ENCODE measurements at regions not wholly inside any gene's neighbourhood (a gene's known extent, or its start where the extent isn't known, plus 50 kb on each side); places are given as distances from the start of the nearest gene placed in this dataset.
"Not testable (repeated sequence)": the region's sequence is repeated elsewhere in the genome, so short reads cannot be mapped to it uniquely, and the experiment has no call there.

DNA sequence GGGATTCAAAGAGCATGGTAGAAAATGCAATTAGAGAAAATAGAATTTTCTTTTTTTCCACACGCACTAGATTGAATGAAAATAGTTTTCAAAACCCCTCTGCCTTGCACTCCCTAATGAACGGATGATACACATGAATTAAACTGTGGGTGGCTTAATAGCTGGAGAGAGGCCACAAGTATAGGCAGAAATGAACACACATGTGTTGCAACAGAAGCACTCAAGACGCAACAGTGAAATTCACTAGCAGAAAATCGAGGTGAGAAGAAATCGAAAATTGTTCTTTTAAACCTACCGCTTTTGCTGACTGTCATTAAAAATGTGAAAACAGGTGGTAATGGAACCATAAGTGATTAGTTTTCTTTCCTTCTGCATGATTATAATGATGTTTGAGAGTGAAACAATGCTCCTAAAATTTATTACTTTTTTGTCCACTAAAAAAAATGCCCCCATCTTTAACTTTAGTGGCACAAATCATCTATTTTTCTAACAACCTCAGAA lies 59.3 kb upstream of the GPCPD1 start:
- TF ChIP-seq GATA1 (IDR thresholded peaks at IDR 0.05; ENCODE audit: low read depth, low read length) (no peak), POLR2A (IDR thresholded peaks at IDR 0.05; ENCODE audit: low read length) (no peak)
- DNase-seq, result no peak

DNA sequence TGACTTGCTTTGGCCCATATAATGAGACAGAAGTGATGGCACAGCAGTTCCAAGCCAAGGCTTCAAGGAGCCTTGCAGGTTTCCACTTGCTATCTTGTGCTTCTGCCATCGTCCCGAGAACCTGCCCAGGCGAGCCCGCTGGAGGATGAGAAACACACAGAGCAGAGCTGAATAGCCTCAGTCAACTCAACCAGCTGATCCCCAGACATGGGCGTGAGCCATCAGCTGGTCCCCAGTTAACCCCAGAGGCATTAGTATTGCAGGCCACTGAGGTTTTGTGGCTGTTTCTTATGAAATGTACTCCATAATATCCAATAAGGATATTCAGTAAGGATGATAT lies 57.7 kb upstream of the GPCPD1 start:
- DNase-seq, result no peak
- TF ChIP-seq GATA1 (IDR thresholded peaks at IDR 0.05; ENCODE audit: low read depth, low read length) (no peak), POLR2A (IDR thresholded peaks at IDR 0.05; ENCODE audit: low read length) (no peak)

DNA sequence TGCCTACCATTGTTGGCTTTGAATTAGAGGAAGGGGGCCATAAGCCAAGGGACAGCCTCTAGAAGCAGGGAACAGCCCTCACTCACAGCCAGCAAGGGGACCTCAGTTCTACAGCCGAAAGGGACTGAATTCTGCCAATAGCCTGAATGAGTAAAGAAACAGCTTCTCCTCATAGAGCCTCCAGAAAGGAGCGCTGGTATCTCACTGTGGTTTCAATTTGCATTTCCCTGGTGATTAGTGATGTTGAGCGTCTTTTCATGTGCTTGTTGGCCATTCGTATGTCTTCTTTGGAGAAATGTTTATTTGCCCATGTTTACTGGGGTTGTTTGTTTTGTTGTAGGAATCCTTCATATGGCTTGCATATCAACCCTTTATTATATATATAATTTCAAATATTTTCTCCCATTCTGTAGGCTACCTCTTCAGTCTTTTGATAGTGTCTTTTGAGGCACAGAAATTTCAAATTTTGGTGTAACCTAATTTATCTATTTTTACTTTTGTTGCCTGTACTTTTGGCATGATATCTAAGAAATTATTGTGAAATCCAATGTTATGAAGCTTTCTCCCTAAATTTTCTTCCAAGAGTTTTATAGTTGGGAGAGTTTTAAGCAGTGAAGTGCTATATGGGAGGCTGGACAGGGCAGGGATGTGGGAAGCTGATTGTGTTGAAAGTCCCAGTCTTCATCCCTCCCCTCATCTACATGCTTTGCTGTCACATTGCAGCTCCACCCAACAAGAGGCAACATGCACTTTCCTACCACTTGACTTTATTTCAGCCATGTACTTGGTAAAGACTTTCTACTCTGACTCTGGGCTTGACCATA lies 57.1 kb upstream of the GPCPD1 start:
- TF ChIP-seq GATA1 (IDR thresholded peaks at IDR 0.05; ENCODE audit: low read depth, low read length), result no peak
- TF ChIP-seq POLR2A (IDR thresholded peaks at IDR 0.05; ENCODE audit: low read length), result no peak
- DNase-seq, result no peak

DNA sequence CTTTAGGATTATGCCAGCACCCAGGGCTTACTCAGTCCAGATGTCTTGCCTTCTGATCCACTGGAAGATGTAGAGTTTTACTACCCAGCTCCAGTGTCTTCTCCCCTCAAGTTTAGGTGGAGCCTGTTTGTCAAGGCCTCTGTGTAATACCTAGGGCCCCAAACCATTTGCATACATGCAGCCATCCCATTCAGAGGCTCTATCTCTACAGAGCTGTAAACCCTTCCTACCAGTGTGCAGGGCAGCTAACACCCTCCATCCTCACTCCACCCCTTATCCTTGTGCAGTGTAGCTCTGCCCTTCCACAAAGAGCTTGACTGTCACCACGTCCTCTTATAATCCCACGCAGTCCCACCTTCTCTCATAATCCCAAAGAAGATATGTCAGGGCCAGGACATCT lies 54.6 kb upstream of the GPCPD1 start:
- TF ChIP-seq POLR2A (IDR thresholded peaks at IDR 0.05; ENCODE audit: low read length) (no peak), GATA1 (IDR thresholded peaks at IDR 0.05; ENCODE audit: low read depth, low read length) (no peak)
- DNase-seq, result no peak

DNA sequence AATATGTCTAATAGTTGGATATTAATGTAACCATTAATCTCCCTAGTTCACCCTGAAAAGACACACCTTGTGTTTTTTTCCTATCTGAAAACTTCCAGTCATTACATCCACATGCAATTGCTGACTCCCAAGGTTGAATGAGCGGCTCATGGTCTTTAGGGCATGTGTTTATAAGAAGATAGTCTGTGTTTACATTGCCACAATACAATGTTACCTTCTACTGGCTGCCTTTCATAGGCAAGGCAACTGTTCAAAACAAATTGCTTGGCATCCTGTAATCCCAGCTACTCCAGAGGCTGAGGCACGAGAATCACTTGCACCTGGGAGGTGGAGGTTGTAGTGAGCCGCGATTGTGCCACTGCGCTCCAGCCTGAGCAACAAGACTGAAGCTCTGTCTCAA lies 52.6 kb upstream of the GPCPD1 start:
- TF ChIP-seq POLR2A (IDR thresholded peaks at IDR 0.05; ENCODE audit: low read length), result no peak
- no peak for TF ChIP-seq GATA1 (IDR thresholded peaks at IDR 0.05; ENCODE audit: low read depth, low read length)
- DNase-seq, result no peak

DNA sequence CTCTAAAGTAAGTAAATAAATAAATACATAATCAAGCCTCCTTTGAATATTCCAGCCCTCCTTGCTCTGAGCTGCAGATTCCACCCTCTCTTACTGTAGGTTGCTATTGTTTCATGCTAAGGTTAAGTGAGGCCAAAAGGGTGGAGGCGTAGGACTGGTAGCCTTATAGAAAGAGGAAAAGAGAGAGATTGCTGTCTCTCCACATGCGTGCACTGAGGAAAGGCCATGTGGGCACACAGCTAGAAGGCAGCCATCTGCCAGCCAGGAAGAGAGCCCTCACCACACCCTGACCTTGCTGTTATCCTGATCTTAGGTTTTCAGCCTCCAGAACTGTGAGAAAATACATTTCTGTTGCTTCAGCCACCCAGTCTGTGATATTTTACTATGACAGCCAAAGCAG lies 52.0 kb upstream of the GPCPD1 start:
- TF ChIP-seq POLR2A (IDR thresholded peaks at IDR 0.05; ENCODE audit: low read length), result no peak
- TF ChIP-seq GATA1 (IDR thresholded peaks at IDR 0.05; ENCODE audit: low read depth, low read length), result no peak
- no peak for DNase-seq

DNA sequence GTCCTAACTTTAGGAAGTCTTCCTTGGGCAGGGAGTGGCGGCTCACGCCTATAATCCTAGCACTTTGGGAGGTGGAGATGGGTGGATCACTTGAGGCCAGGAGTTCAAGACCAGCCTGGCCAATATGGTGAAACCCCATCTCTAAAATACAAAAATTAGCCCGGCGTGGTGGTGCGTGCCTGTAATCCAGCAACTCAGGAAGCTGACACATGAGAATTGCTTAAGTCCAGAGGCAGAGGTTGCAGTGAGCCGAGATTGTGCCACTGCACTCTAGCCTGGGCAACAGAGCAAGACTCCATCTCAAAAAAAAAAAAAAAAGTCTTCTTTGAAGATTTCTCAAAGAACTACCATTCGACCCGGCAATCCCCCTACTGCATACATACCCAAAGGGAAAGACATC lies 50.0 kb upstream of the GPCPD1 start:
- DNase-seq, result not testable (repeated sequence)

Measured in erythroblast (primary cell).